NCI-H510A (cell line): ENCODE measurements at regions not wholly inside any gene's neighbourhood (a gene's known extent, or its start where the extent isn't known, plus 50 kb on each side); places are given as distances from the start of the nearest gene placed in this dataset.

Source experiments
- DNase-seq: peaks from one replicate; lab custom pipeline; 2025; lab: John Stamatoyannopoulos, UW

- DNase-seq: no peak
Observed at GRCh38 chr9:7300484-7300883, 499.1 kb downstream of the DMAC1 start.

GRCh38 chr9:7298123-7298522 is 501.5 kb downstream of the DMAC1 start:
- DNase-seq: no peak

GRCh38 chr9:7297521-7297920 is 502.1 kb downstream of the DMAC1 start:
- no peak for DNase-seq

DNA sequence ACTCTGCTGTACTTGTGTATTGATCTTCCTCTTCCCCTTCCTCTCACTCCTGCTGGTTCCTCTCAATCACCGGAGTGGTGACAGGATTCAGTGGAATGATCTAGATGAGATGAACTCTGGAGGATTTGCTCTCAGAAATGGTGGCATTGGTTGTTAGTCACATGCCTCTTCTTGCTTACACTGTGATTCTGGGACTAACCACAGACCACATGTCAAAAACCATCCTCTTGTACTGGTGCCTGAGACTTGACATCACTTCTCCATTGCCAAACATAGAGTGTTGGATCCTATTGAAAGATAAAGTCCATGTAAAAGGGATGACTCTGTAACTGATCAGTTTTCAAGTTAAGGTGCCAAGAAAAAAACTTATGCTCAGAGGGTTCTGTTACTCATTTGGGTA is 506.5 kb downstream of the DMAC1 start:
- DNase-seq: no peak

GRCh38 chr9:7289773-7290172 is 509.8 kb downstream of the DMAC1 start:
- DNase-seq: no peak

DNA sequence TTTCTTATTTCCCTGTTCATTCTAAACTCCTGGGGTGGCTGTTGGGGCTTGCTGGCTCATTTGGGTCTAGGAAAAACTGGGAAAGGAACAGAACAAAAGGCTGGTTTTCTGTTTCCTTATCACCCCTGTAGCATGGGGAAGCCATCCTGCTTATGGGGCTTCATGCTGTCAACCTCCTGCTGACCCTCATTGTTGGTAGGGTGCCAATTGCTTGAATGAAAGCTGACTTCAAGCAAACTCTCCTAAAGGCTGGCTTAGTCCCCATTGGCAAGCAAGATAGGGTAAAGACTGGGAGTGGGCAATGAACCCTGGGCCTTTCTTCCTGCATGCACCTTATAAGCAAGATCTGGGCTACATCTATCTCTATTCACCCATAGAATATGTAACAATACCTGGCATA is 511.6 kb downstream of the DMAC1 start:
- DNase-seq: no peak

DNA sequence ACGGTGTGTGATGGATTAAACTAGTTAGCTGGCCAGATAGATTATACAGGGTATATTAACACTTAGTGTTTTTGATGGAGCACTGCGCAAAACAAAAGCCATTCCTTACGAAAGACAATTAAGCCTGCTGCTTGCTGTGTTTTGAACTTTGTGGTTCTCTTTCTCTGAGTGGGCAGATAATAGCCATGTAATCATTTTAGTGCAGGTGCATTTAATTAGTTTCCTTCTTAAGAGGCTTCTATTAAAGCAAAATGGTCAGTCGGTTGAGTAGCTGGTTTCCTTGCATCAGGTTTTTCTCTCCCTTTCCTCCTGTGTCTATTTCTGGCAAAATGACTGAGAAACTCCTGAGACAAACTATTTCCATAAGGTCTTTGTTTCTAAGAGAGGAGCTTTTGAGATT is 512.5 kb downstream of the DMAC1 start:
- DNase-seq: no peak

DNA sequence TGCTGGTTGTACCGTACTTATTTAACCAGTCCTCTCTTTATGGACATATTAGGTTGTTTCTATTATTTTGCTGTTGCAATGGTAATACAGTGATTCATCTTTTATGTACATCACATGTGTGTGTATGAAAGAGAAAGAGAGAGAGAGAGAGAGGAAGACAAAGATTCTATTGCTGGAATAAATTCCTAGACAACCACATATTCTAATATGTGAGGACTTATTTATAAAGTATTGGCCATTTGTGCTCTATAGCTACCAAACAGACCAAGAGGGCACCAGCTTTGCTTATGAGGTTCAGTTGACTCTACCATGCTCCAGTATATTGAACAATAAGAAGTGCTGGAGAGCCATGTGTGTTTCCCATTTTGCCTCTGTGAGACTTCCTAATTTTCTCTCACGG is 513.5 kb downstream of the DMAC1 start:
- DNase-seq: no peak

GRCh38 chr9:7285199-7285598 is 514.4 kb downstream of the DMAC1 start:
- DNase-seq: no peak

DNA sequence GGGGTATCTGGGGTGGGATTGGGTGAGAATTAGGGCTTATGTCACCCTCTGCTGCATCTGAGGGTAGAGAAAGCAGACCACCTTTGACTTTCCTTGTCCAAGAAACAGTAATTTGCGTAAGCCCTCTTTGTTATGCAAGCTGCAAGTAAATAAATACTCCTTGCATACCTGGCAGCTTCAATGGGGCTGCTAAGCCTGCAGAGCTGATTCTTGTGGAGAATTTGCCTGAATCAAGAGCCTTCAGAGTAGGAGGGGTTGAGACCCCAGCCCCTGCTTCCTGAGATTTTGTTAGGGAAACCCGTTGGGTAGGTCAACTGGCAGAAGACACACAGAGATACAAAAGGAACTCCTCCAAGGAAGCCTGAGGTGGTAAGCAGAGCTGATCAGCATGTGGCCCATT is 515.1 kb downstream of the DMAC1 start:
- no peak for DNase-seq

- DNase-seq: no peak
Observed at GRCh38 chr9:7284117-7284516, 515.5 kb downstream of the DMAC1 start.

GRCh38 chr9:7273575-7273974 is 515.8 kb downstream of the KDM4C start:
- DNase-seq: no peak

GRCh38 chr9:7266911-7267595 is 509.3 kb downstream of the KDM4C start:
- DNase-seq: no peak

DNA sequence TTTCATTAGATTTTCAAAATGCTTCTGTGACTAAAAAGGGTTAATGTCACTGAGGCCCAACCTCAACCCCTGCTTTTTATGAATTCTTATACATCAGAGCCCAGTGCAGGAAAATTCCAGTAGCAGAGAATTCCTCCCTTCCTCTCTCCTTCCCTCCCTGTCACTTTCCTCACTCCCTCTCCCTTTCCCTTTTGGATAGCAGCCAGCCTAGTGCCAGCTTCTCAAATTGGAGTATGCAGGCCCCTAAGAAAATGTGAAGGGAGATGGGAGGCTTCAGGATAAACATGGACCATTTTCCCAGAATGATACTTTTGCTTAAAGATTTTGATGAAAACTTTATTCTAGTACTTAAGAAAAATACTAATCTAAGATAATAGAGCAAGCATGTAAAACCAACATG is 507.4 kb downstream of the KDM4C start:
- DNase-seq: no peak

- DNase-seq: no peak
Observed at GRCh38 chr9:7259544-7260241, 501.9 kb downstream of the KDM4C start.

GRCh38 chr9:7258688-7259396 is 501.1 kb downstream of the KDM4C start:
- no peak for DNase-seq

- no peak for DNase-seq
Observed at GRCh38 chr9:7246917-7247522, 489.2 kb downstream of the KDM4C start.

GRCh38 chr9:7245976-7246580 is 488.3 kb downstream of the KDM4C start:
- DNase-seq: no peak

- DNase-seq: no peak
Observed at GRCh38 chr9:7243838-7244237, 486.1 kb downstream of the KDM4C start.

DNA sequence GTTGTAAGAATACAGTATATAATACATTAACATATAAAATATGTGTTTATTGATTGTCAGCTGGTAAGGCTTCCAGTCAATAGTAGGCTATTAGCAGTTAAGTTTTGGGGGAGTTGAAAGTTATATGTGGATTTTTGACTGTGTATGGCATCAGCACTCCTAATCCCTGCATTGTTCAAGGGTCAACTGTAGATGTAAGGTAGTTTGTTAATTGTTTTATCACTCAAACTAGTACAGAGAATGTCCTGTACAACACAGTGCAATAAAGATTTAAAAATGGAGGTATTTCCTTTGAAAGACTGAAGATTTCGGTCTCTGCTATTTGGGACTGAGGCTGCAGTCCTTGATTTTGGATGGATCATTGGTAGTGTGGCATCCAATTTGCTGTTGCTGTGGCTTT is 484.4 kb downstream of the KDM4C start:
- no peak for DNase-seq

- no peak for DNase-seq
Observed at GRCh38 chr9:7241694-7242093, 483.9 kb downstream of the KDM4C start.

GRCh38 chr9:7240569-7241311 is 483.0 kb downstream of the KDM4C start:
- DNase-seq: no peak
